ENCODE measurements at regions not wholly inside any gene's neighbourhood (a gene's known extent, or its start where the extent isn't known, plus 50 kb on each side); places are given as distances from the start of the nearest gene placed in this dataset.
"Not testable (repeated sequence)": the region's sequence is repeated elsewhere in the genome, so short reads cannot be mapped to it uniquely, and the experiment has no call there.

DNA sequence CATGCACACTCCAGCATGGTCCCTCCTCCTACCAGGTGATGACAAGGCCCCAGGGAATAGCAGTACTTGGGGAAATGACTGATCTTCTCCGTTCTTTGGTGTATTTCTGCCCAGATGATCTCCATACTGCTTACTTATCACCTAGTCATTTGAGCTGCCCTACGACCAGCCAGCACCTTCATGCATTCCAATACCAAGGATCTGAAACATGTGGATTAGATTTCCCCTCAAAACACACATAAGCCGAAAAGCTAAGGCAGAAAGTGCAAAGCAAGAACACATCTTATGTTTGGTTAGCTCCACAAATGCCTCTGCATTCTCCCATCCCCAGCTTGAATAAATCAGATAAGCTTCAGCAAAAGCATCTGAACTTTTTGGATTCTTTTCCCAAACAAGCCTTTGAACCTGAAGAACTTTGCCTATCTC is 64.8 kb upstream of the BCL6 start:
- H3K4me3 Mint-ChIP-seq: no peak overlapping the region
- DNase-seq (ENCODE audit: low spot score in 2 of 2): no peak
- H3K9me3 Mint-ChIP-seq: peaks cover 3% of the 10 kb centered on the region
- no peak for ATAC-seq
- H3K27ac Mint-ChIP-seq: no peak overlapping the region
- H3K36me3 Mint-ChIP-seq: peaks cover 8% of the 10 kb centered on the region
- peaks cover 33% of the 10 kb centered on the region for H3K4me1 Mint-ChIP-seq

- Mint-ChIP-seq H3K36me3 (peaks cover 3% of the 10 kb centered on the region), H3K9me3 (no peaks in the 10 kb centered on the region), H3K4me1 (peaks cover 16% of the 10 kb centered on the region), H3K27ac (no peak overlapping the region), H3K4me3 (no peak overlapping the region)
- no peak for DNase-seq (ENCODE audit: low spot score in 2 of 2)
- no peak for ATAC-seq
These were observed 66.5 kb upstream of the BCL6 start for GRCh38 chr3:187811585-187812250.

DNA sequence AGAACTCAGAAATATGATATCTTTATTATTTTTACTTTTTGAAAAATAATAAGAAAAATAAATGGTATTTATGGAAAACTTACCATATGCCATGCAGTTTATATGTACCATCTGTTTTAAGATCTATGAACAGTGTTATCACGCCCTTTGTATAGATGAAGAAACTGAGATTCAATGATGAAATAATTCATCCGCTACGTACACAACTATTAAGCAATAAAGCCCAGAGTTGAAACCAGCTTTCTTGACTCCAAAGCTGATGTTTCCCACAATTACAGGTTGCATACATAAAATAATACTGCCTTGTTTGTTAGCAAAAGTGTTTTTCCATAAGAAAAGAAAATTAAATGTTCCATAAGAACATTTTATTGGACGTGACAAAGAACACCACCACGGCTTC is 67.2 kb upstream of the BCL6 start:
- ATAC-seq (no peak), DNase-seq (ENCODE audit: low spot score in 2 of 2) (no peak)
- H3K9me3 Mint-ChIP-seq: no peaks in the 10 kb centered on the region
- no peak overlapping the region for H3K27ac Mint-ChIP-seq
- peaks cover 9% of the 10 kb centered on the region for H3K4me1 Mint-ChIP-seq
- no peaks in the 10 kb centered on the region for H3K36me3 Mint-ChIP-seq
- H3K4me3 Mint-ChIP-seq: no peak overlapping the region

GRCh38 chr3:187813198-187813597 is 67.9 kb upstream of the BCL6 start:
- Mint-ChIP-seq H3K4me3 (no peak overlapping the region), H3K36me3 (no peaks in the 10 kb centered on the region), H3K27ac (no peak overlapping the region), H3K9me3 (no peaks in the 10 kb centered on the region), H3K4me1 (peaks cover 6% of the 10 kb centered on the region)
- DNase-seq (ENCODE audit: low spot score in 2 of 2): no peak
- no peak for ATAC-seq

DNA sequence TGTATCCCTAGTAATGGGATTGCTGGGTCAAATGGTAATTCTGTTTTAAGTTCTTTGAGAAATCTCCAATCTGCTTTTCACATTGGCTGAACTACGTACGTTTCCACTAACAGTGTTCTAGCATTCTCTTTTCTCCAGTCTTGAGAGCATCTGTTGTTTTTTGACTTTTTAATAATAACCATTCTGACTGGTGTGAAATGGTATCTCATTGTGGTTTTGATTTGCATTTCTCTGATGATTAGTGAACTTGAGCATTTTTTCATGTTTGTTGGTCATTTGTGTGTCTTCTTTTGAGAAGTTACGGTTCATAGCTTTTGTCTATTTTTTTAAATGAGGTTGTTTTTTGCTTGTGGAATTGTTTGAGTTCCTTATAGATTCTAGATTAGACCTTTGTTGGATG is 72.5 kb upstream of the BCL6 start:
- not testable (repeated sequence) for H3K9me3 Mint-ChIP-seq; ATAC-seq; H3K27ac Mint-ChIP-seq; H3K4me3 Mint-ChIP-seq; DNase-seq (ENCODE audit: low spot score in 2 of 2); H3K36me3 Mint-ChIP-seq
- H3K4me1 Mint-ChIP-seq: peaks cover 19% of the 10 kb centered on the region

GRCh38 chr3:187821616-187822317 is 76.5 kb upstream of the BCL6 start:
- Mint-ChIP-seq H3K9me3 (peaks cover 8% of the 10 kb centered on the region), H3K4me3 (no peak overlapping the region), H3K36me3 (no peaks in the 10 kb centered on the region), H3K27ac (peak overlapping the region; percentile 89), H3K4me1 (peaks cover 31% of the 10 kb centered on the region)
- ATAC-seq (peak; percentile 48), DNase-seq (ENCODE audit: low spot score in 2 of 2) (no peak)

DNA sequence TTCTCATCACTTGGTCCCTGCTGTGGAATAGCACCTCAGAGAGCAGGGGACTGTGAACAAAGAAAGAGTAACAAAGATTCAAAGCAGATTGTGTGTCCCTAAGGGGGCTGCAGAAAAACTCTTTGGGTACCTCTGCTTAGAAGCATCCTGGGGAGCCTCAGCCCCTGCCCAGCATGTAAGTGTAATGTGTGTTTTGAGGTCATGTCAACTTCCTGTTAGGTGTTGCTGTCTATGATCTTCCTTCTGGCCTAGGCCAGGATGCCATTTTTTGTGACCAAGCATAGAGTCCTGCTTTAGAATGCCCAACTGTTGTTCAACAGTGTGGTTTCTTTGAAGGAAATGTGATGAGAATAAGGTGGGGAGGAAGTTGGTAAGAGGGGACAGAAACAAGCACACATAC is 77.1 kb upstream of the BCL6 start:
- H3K36me3 Mint-ChIP-seq: no peaks in the 10 kb centered on the region

DNA sequence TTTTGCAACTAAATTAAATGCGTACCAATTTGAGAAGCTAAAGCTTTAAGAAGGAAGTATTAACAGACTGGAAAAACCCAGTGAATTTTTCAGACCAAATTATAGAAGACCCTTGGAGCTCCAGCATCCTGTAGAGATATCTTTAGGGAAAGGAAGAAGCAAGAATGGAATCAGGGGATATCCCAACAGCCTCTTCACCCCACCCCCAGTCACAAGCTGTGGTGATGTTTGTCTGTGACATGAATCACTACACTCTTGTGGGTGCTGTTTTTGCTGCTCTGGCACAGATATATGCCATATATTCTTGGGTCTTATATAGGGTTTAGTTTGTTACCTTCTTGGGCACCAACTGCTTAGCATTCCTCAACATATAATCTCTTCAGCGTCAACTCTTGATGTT is 78.5 kb upstream of the BCL6 start:
- H3K36me3 Mint-ChIP-seq: no peaks in the 10 kb centered on the region

More for the DNA sequence above, 77.1 kb upstream of the BCL6 start:
- H3K4me1 Mint-ChIP-seq: peaks cover 31% of the 10 kb centered on the region
- DNase-seq (ENCODE audit: low spot score in 2 of 2) (no peak), ATAC-seq (peak; percentile 86)
- peak overlapping the region; percentile 89 for H3K27ac Mint-ChIP-seq
- no peak overlapping the region for H3K4me3 Mint-ChIP-seq
- H3K9me3 Mint-ChIP-seq: peaks cover 8% of the 10 kb centered on the region

DNA sequence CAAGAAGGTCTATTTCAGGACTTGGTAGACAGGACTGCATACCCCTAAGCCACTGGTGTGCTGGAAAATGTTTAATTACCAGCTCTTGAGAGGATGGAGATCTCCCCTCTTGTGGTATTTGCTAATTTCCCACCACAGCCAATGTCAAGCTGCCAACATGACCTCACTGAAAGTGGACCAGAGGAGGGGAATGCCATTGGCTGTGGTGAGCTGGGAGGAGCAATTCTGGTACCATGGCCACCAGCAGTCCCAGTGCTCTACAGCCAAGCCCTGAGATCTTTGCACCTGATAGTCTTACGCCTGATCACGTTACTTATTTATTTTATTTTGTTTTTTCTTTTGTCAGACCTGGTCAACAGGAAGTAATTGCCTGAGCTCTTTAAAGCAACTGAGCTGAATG is 82.5 kb upstream of the BCL6 start:
- Mint-ChIP-seq H3K4me1 (peaks cover 45% of the 10 kb centered on the region), H3K36me3 (no peaks in the 10 kb centered on the region), H3K27ac (no peak overlapping the region), H3K4me3 (no peak overlapping the region), H3K9me3 (peaks cover 5% of the 10 kb centered on the region)
- ATAC-seq: no peak
- no peak for DNase-seq (ENCODE audit: low spot score in 2 of 2)

More for the DNA sequence above, 78.5 kb upstream of the BCL6 start:
- Mint-ChIP-seq H3K4me3 (no peak overlapping the region), H3K27ac (no peak overlapping the region), H3K4me1 (peaks cover 36% of the 10 kb centered on the region), H3K9me3 (peaks cover 8% of the 10 kb centered on the region)
- peak; percentile 60 for ATAC-seq
- no peak for DNase-seq (ENCODE audit: low spot score in 2 of 2)

DNA sequence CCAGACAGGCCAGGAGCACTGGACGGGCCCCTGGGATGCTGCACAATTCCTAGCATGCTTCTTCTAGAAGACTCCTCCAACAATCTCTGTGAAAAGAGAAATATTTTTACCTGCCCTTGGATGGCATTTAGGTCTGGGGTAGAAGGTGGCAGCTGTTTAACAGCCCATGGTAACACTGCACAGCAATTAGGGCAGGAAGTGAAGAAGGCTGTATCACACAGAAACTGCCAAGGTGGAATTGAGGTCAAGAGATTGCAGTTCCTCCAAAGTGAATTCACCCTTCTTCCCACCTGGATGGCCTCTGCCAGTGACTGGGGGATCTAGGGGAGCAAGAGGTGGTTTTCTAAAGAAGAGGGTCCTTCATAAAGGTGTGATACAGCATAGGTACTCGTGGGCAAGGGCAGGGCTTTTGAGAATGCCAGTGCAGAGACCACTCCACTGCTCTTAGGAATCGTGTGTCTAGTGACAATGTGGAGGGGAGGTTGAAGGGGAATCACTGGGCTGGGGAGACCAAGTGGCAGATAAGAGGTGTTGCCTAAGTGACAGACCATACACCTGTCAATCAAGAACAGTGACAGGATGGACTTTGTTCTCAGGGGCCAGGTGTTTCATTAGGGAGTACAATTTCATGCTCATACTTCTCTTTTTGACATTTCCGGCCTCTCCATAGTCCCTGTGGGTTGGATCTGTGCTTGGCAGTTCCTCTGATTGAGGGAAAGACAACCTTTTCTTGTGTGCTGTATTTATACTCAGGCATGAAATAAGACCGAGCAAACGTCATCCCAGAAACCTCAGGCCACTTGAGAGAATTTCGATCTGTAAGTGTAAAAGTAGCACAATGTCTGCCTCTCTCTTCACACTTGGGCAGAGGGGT is 83.5 kb upstream of the BCL6 start:
- H3K27ac Mint-ChIP-seq: peak overlapping the region; percentile 65
- H3K4me3 Mint-ChIP-seq: peak overlapping the region; percentile 24
- no peaks in the 10 kb centered on the region for H3K9me3 Mint-ChIP-seq
- peaks cover 41% of the 10 kb centered on the region for H3K4me1 Mint-ChIP-seq
- peak; percentile 87 for ATAC-seq
- no peak for DNase-seq (ENCODE audit: low spot score in 2 of 2)
- no peaks in the 10 kb centered on the region for H3K36me3 Mint-ChIP-seq

- Mint-ChIP-seq H3K9me3 (peaks cover 4% of the 10 kb centered on the region), H3K4me3 (no peak overlapping the region)
- no peak for ATAC-seq
These were observed 84.9 kb upstream of the BCL6 start for GRCh38 chr3:187830181-187830580.

GRCh38 chr3:187831125-187832051 is 86.1 kb upstream of the BCL6 start:
- Mint-ChIP-seq H3K36me3 (no peaks in the 10 kb centered on the region), H3K27ac (no peak overlapping the region), H3K9me3 (peaks cover 8% of the 10 kb centered on the region), H3K4me1 (peaks cover 58% of the 10 kb centered on the region), H3K4me3 (no peak overlapping the region)
- ATAC-seq (no peak), DNase-seq (ENCODE audit: low spot score in 2 of 2) (no peak)

More at GRCh38 chr3:187830181-187830580, 84.9 kb upstream of the BCL6 start:
- DNase-seq (ENCODE audit: low spot score in 2 of 2): no peak
- Mint-ChIP-seq H3K4me1 (peaks cover 53% of the 10 kb centered on the region), H3K27ac (peak overlapping the region; percentile 2), H3K36me3 (no peaks in the 10 kb centered on the region)

GRCh38 chr3:187832202-187832601 is 86.9 kb upstream of the BCL6 start:
- peaks cover 58% of the 10 kb centered on the region for H3K4me1 Mint-ChIP-seq
- DNase-seq (ENCODE audit: low spot score in 2 of 2) (no peak), ATAC-seq (no peak)
- H3K36me3 Mint-ChIP-seq: no peaks in the 10 kb centered on the region
- peak overlapping the region; percentile 33 for H3K27ac Mint-ChIP-seq
- H3K4me3 Mint-ChIP-seq: no peak overlapping the region
- H3K9me3 Mint-ChIP-seq: peaks cover 8% of the 10 kb centered on the region

DNA sequence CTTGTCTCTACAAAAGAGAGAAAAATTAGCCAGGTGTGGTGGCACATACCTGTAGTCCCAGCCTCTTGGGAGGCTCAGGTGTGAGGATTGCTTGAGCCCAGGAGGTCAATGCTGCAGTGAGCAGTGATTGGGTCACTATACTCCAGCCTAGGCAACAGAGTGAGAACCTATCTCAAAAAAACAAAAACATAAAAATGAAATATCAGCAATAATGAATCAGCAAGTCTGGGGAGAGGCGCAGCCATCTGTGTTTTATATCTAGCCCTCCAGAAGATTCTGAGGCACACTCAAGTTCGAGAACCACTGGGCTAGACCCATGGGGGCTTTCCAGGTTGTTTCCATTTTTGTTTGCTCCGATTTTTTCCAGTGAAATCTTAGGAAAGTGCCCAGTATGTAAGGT is 88.1 kb upstream of the BCL6 start:
- Mint-ChIP-seq H3K27ac (no peak overlapping the region), H3K9me3 (peaks cover 8% of the 10 kb centered on the region), H3K4me1 (peaks cover 56% of the 10 kb centered on the region), H3K4me3 (no peak overlapping the region), H3K36me3 (no peaks in the 10 kb centered on the region)
- DNase-seq (ENCODE audit: low spot score in 2 of 2): no peak
- ATAC-seq: no peak
